ENCODE measurements at regions not wholly inside any gene's neighbourhood (a gene's known extent, or its start where the extent isn't known, plus 50 kb on each side); places are given as distances from the start of the nearest gene placed in this dataset.

DNA sequence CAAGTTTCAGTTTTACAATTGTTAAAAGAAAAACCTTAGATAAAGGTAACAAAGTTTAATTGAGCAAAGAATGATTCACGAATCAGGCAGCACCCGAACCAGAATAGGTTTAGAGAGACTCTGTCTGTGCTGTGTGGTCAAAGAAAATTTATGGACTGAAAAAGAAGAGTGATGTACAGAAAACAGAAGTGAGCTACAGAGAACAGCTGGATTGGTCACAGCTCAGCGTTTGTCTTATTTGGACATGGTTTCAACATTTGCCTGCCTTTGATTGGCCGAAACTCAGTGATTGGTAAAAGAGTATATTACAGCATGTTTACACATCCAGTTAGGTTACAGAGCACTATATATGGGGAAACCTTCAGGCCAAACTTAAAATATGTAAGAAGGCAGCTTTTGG is 703.2 kb upstream of the STXBP6 start:
- TF ChIP-seq, protein P1, sequence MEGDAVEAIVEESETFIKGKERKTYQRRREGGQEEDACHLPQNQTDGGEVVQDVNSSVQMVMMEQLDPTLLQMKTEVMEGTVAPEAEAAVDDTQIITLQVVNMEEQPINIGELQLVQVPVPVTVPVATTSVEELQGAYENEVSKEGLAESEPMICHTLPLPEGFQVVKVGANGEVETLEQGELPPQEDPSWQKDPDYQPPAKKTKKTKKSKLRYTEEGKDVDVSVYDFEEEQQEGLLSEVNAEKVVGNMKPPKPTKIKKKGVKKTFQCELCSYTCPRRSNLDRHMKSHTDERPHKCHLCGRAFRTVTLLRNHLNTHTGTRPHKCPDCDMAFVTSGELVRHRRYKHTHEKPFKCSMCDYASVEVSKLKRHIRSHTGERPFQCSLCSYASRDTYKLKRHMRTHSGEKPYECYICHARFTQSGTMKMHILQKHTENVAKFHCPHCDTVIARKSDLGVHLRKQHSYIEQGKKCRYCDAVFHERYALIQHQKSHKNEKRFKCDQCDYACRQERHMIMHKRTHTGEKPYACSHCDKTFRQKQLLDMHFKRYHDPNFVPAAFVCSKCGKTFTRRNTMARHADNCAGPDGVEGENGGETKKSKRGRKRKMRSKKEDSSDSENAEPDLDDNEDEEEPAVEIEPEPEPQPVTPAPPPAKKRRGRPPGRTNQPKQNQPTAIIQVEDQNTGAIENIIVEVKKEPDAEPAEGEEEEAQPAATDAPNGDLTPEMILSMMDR (IDR thresholded peaks at IDR 0.05), result no peak
- TF ChIP-seq EP300 (IDR thresholded peaks at IDR 0.05) (no peak), POLR2A (IDR thresholded peaks at IDR 0.05; ENCODE audit: low read depth) (no peak)

Measured in esophagus muscularis mucosa (tissue), 4 donors.